Brain microvascular endothelial cell (primary cell): ENCODE measurements at regions not wholly inside any gene's neighbourhood (a gene's known extent, or its start where the extent isn't known, plus 50 kb on each side); places are given as distances from the start of the nearest gene placed in this dataset.

Experiments used
- DNase-seq: peaks from one replicate; pipeline ENCODE4 v3.0.0-alpha.2; 2020
- H3K27ac ChIP-seq: fragments of 250-450 bp; sonication (Bioruptor Pico); 2 replicates; pipeline ENCODE4 v1.5.1; 2020; ENCODE audit warnings: mild to moderate bottlenecking, moderate library complexity
- H3K27me3 ChIP-seq: fragments of 250-450 bp; sonication (Bioruptor Pico); replicated peaks from 2 replicates; pipeline ENCODE4 v1.5.1; 2020; ENCODE audit warnings: mild to moderate bottlenecking
- H3K36me3 ChIP-seq: fragments of 250-450 bp; sonication (Bioruptor Pico); replicated peaks from 2 replicates; pipeline ENCODE4 v1.5.1; 2020; ENCODE audit warnings: mild to moderate bottlenecking
- H3K4me3 ChIP-seq: 2 replicates; pipeline ENCODE4 v1.5.1; 2011; ENCODE audit warnings: low read depth, mild to moderate bottlenecking, control low read depth, low read length, moderate library complexity
- CTCF ChIP-seq: IDR thresholded peaks from 2 replicates; pipeline ENCODE4 v1.5.1; 2011; ENCODE audit warnings: low read depth, mild to moderate bottlenecking, moderate library complexity, low read length, control low read depth, inconsistent platforms; ENCODE audit errors: missing control alignments
- in situ Hi-C: cut with HindIII; loops from 2 replicates; pipeline ENCODE4 v1.10.0; 2017; ENCODE audit warnings: low sequenced_read_pairs, low pct_ligation_motif_present

- Histone ChIP-seq H3K27me3 (no peaks in the 10 kb centered on the region), H3K27ac (no peak overlapping the region), H3K36me3 (no peaks in the 10 kb centered on the region), H3K4me3 (no peak overlapping the region)
- no peak for DNase-seq
- no peak for TF ChIP-seq CTCF
- in situ Hi-C loops, result no loop called here
Observed at GRCh38 chr3:25239042-25239441, 189.0 kb upstream of the RARB start.

- no peak for TF ChIP-seq CTCF
- no peak overlapping the region for H3K4me3 ChIP-seq
- no peaks in the 10 kb centered on the region for H3K36me3 ChIP-seq
- H3K27me3 ChIP-seq, result no peaks in the 10 kb centered on the region
- in situ Hi-C loops, result no loop called here
- DNase-seq, result no peak
- no peak overlapping the region for H3K27ac ChIP-seq
Observed at GRCh38 chr3:25246913-25247312, 181.2 kb upstream of the RARB start.

GRCh38 chr3:25252291-25252690, 175.8 kb upstream of the RARB start:
- H3K27ac ChIP-seq, result no peak overlapping the region
- no peak for TF ChIP-seq CTCF
- no peak for DNase-seq
- H3K36me3 ChIP-seq, result no peaks in the 10 kb centered on the region
- no peaks in the 10 kb centered on the region for H3K27me3 ChIP-seq
- H3K4me3 ChIP-seq, result no peak overlapping the region
- in situ Hi-C loops, result no loop called here

- peak; percentile 62 for DNase-seq
- Histone ChIP-seq H3K36me3 (no peaks in the 10 kb centered on the region), H3K27me3 (no peaks in the 10 kb centered on the region), H3K4me3 (no peak overlapping the region), H3K27ac (no peak overlapping the region)
- in situ Hi-C loops, result no loop called here
- TF ChIP-seq CTCF, result no peak
Observed at GRCh38 chr3:25257026-25257425, 171.0 kb upstream of the RARB start.

- in situ Hi-C loops, result no loop called here
Observed at GRCh38 chr3:25259871-25260270, 168.2 kb upstream of the RARB start.

More at GRCh38 chr3:25259871-25260270, 168.2 kb upstream of the RARB start:
- TF ChIP-seq CTCF, result no peak
- Histone ChIP-seq H3K27ac (no peak overlapping the region), H3K27me3 (no peaks in the 10 kb centered on the region), H3K4me3 (no peak overlapping the region), H3K36me3 (no peaks in the 10 kb centered on the region)
- peak; percentile 45 for DNase-seq
